ENCODE measurements at regions not wholly inside any gene's neighbourhood (a gene's known extent, or its start where the extent isn't known, plus 50 kb on each side); places are given as distances from the start of the nearest gene placed in this dataset.

DNA sequence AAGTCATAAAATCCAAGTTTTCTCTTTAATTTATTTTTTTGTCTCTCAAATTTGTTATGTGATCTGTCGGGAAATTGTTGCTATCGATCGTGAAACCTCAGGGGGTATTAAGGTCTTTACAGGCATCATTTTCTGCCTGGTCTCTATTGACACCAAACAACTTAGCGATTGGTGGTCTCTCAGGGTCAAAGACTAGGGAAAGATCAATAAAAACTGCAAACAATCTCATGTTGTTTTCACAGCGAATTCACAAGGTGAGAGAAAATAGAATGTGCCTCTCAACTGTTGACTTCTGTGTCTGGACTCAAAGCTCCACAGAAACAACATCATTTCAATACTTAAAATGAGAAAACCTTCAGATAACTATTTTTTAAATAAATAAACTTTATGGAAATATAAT lies 645.4 kb upstream of the MIR17HG start:
- TF ChIP-seq POLR2A (IDR thresholded peaks at IDR 0.05; ENCODE audit: low read length) = no peak
- no peak for TF ChIP-seq GATA1 (IDR thresholded peaks at IDR 0.05; ENCODE audit: low read depth, low read length)

Data from erythroblast (primary cell).